Esophagus squamous epithelium (tissue), 4 donors: ENCODE measurements at regions not wholly inside any gene's neighbourhood (a gene's known extent, or its start where the extent isn't known, plus 50 kb on each side); places are given as distances from the start of the nearest gene placed in this dataset.

Source experiments
- CTCF ChIP-seq, 6 experiments: fragments of 450-650 bp in 4 of 6; fragments of 200-600 bp in 2 of 6; sonication (generic) in 2 of 6; IDR thresholded peaks; one replicate each; pipeline ENCODE4 v1.5.1; 2016 to 2019; ENCODE audit warnings: antibody characterized with exemption in 6 of 6, mild to moderate bottlenecking in 4 of 6, moderate library complexity in 4 of 6
- POLR2A ChIP-seq, 4 donors: fragments of 450-650 bp; IDR thresholded peaks; one replicate each; pipeline ENCODE4 v1.6.1; 2017; ENCODE audit warnings: antibody characterized with exemption in 4 of 4, mild to moderate bottlenecking in 4 of 4, moderate library complexity in 3 of 4

- TF ChIP-seq POLR2A (IDR thresholded peaks at IDR 0.05) (no peak), CTCF (IDR thresholded peaks at IDR 0.05) (no peak)
These were observed 2269.7 kb downstream of the MAT2B start for GRCh38 chr5:165775111-165775510.
